CD4-positive, alpha-beta T cell (primary cell): ENCODE measurements at regions not wholly inside any gene's neighbourhood (a gene's known extent, or its start where the extent isn't known, plus 50 kb on each side); places are given as distances from the start of the nearest gene placed in this dataset.

Experiments used
- ATAC-seq: fragments of 200-7000 bp; cut with Tn5 transposase; one replicate; pipeline ENCODE4 v1.10.0; 2022; ENCODE audit warnings: mild to moderate bottlenecking; ENCODE audit not compliant: poor library complexity
- CTCF ChIA-PET: fragments of 350-600 bp; sonication (Branson Sonifier 250); formaldehyde crosslinking; loops from one replicate; lab custom pipeline; 2021; ENCODE audit warnings: antibody characterized with exemption, inconsistent platforms; lab: Charles Lee
- POLR2A ChIA-PET: fragments of 350-600 bp; sonication (Branson Sonifier 250); formaldehyde crosslinking; loops from one replicate; lab custom pipeline; 2021; ENCODE audit warnings: antibody characterized with exemption, inconsistent platforms; lab: Charles Lee
- DNase-seq, 14 experiments: peaks; one replicate each; pipeline ENCODE4 v3.0.0-alpha.2; 2013 to 2020; ENCODE audit warnings: mixed read lengths in 2 of 14
- H3K27ac ChIP-seq, 2 donors: one replicate each; pipeline versions ENCODE4 v1.5.1 to v1.7.0; 2013; ENCODE audit warnings: low read length in 2 of 2, low read depth in 1 of 2, mild to moderate bottlenecking in 1 of 2
- H3K27me3 ChIP-seq, 2 experiments: 1 replicate in 1 of 2; 2 replicates in 1 of 2; pipeline versions ENCODE4 v1.6.1 to v1.7.0; 2013; ENCODE audit warnings: low read length in 2 of 2, control low read depth in 1 of 2, mild to moderate bottlenecking in 1 of 2, moderate library complexity in 1 of 2; ENCODE audit not compliant: insufficient read depth in 2 of 2, control insufficient read depth in 1 of 2
- H3K36me3 ChIP-seq: one replicate; pipeline ENCODE4 v1.6.1; 2013; ENCODE audit warnings: low read length, control low read depth; ENCODE audit not compliant: insufficient read depth
- H3K4me1 ChIP-seq: one replicate; pipeline ENCODE4 v1.6.1; 2013; ENCODE audit warnings: low read length, control low read depth; ENCODE audit not compliant: insufficient read depth
- H3K4me3 ChIP-seq: one replicate; pipeline ENCODE4 v1.5.1; 2013; ENCODE audit warnings: mild to moderate bottlenecking, low read length, moderate library complexity
- H3K9me3 ChIP-seq, 2 experiments: 1 replicate in 1 of 2; 2 replicates in 1 of 2; pipeline versions ENCODE4 v1.6.1 to v1.7.0; 2013; ENCODE audit warnings: low read length in 2 of 2, mild to moderate bottlenecking in 2 of 2, control low read depth in 1 of 2, moderate library complexity in 1 of 2; ENCODE audit not compliant: control insufficient read depth in 1 of 2, insufficient read depth in 1 of 2
- H3K27ac Mint-ChIP-seq: one replicate; pipeline ENCODE4 v1.8.0; 2020; ENCODE audit warnings: mixed read lengths
- H3K27me3 Mint-ChIP-seq: one replicate; pipeline ENCODE4 v1.8.0; 2021; ENCODE audit warnings: mixed read lengths
- H3K36me3 Mint-ChIP-seq: one replicate; pipeline ENCODE4 v1.8.0; 2021; ENCODE audit warnings: low read depth, mixed read lengths
- H3K4me1 Mint-ChIP-seq: one replicate; pipeline ENCODE4 v1.8.0; 2021; ENCODE audit warnings: low read depth, mixed read lengths
- H3K4me3 Mint-ChIP-seq: one replicate; pipeline ENCODE4 v1.8.0; 2020; ENCODE audit warnings: mild to moderate bottlenecking, mixed read lengths
- H3K9me3 Mint-ChIP-seq: one replicate; pipeline ENCODE4 v1.8.0; 2020; ENCODE audit warnings: mixed read lengths
- CTCF ChIP-seq: fragments of 200-600 bp; IDR thresholded peaks from one replicate; pipeline ENCODE4 v1.8.0; 2022; ENCODE audit warnings: antibody characterized with exemption, mild to moderate bottlenecking
- intact Hi-C, 2 experiments: fragments of 100-400 bp; cut with DNase I in 1 of 2; cut with micrococcal nuclease in 1 of 2; formaldehyde crosslinking; loops; one replicate each; pipeline versions ENCODE4 v1.15.1 to v1.9.0; 2023 to 2025; cut with DNase I, micrococcal nuclease

- Histone ChIP-seq H3K27me3 (no peaks in the 10 kb centered on the region), H3K36me3 (no peaks in the 10 kb centered on the region), H3K27ac (no peak overlapping the region), H3K9me3 (no peaks in the 10 kb centered on the region), H3K4me1 (no peaks in the 10 kb centered on the region), H3K4me3 (no peak overlapping the region)
- Mint-ChIP-seq H3K4me3 (no peak overlapping the region), H3K9me3 (no peaks in the 10 kb centered on the region), H3K27ac (no peak overlapping the region), H3K27me3 (peaks cover 26% of the 10 kb centered on the region), H3K36me3 (no peaks in the 10 kb centered on the region), H3K4me1 (peaks cover 8% of the 10 kb centered on the region)
- intact Hi-C loops, result no loop called here
- TF ChIP-seq CTCF, result no peak
- DNase-seq (peak in 1 of 14 experiments; percentile 10), ATAC-seq (no peak)
- ChIA-PET CTCF (no interaction called here), POLR2A (no interaction called here)
Measured at GRCh38 chr6:139595183-139595582, 220.7 kb upstream of the CITED2 start.

GRCh38 chr6:139594333-139594965, 220.0 kb upstream of the CITED2 start:
- no peak overlapping the region for H3K4me3 ChIP-seq
- H3K9me3 ChIP-seq, result no peaks in the 10 kb centered on the region
- no peak overlapping the region for H3K27ac Mint-ChIP-seq
- intact Hi-C loops, result no loop called here
- H3K4me1 Mint-ChIP-seq, result peaks cover 8% of the 10 kb centered on the region
- H3K36me3 Mint-ChIP-seq, result no peaks in the 10 kb centered on the region
- peaks cover 26% of the 10 kb centered on the region for H3K27me3 Mint-ChIP-seq
- no peaks in the 10 kb centered on the region for H3K9me3 Mint-ChIP-seq
- no peaks in the 10 kb centered on the region for H3K4me1 ChIP-seq
- ChIA-PET CTCF (interaction anchor here (0.5 kb wide), 1 partner anchor 110 kb away, joined by 3 read pairs; no protein-coding TSS in a partner anchor), POLR2A (no interaction called here)
- no peak overlapping the region for H3K27ac ChIP-seq
- no peak for TF ChIP-seq CTCF
- no peak overlapping the region for H3K4me3 Mint-ChIP-seq
- ATAC-seq (no peak), DNase-seq (no peak)
- H3K36me3 ChIP-seq, result no peaks in the 10 kb centered on the region
- no peaks in the 10 kb centered on the region for H3K27me3 ChIP-seq

GRCh38 chr6:139593081-139593480, 218.6 kb upstream of the CITED2 start:
- H3K27me3 Mint-ChIP-seq, result peaks cover 26% of the 10 kb centered on the region
- ATAC-seq, result no peak
- H3K4me3 Mint-ChIP-seq, result no peak overlapping the region
- H3K4me1 Mint-ChIP-seq, result peaks cover 8% of the 10 kb centered on the region
- H3K4me1 ChIP-seq, result no peaks in the 10 kb centered on the region
- no peak overlapping the region for H3K27ac Mint-ChIP-seq
- ChIA-PET CTCF (no interaction called here), POLR2A (no interaction called here)
- H3K9me3 Mint-ChIP-seq, result no peaks in the 10 kb centered on the region
- H3K4me3 ChIP-seq, result no peak overlapping the region
- intact Hi-C loops, result no loop called here
- no peaks in the 10 kb centered on the region for H3K36me3 Mint-ChIP-seq
- no peaks in the 10 kb centered on the region for H3K27me3 ChIP-seq
- no peak overlapping the region for H3K27ac ChIP-seq
- H3K9me3 ChIP-seq, result no peaks in the 10 kb centered on the region
- TF ChIP-seq CTCF, result no peak
- no peaks in the 10 kb centered on the region for H3K36me3 ChIP-seq
- no peak for DNase-seq
